GM23338 (cell line): ENCODE measurements at regions not wholly inside any gene's neighbourhood (a gene's known extent, or its start where the extent isn't known, plus 50 kb on each side); places are given as distances from the start of the nearest gene placed in this dataset.

Experiments used
- ATAC-seq: fragments of 200-7000 bp; cut with Tn5 transposase; 3 replicates; pipeline ENCODE4 v1.9.1; 2020
- DNase-seq: peaks from one replicate; pipeline ENCODE4 v3.0.0-alpha.2; 2015; ENCODE audit warnings: low spot score
- H2AFZ ChIP-seq: fragments of 200-600 bp; sonication (generic); 2 replicates; pipeline ENCODE4 v1.8.0; 2016; ENCODE audit warnings: antibody characterized with exemption, mild to moderate bottlenecking, moderate library complexity
- H3F3A ChIP-seq: fragments of 200-600 bp; sonication (generic); replicated peaks from 2 replicates; pipeline ENCODE4 v1.8.0; 2017; ENCODE audit warnings: antibody characterized with exemption, mixed run types, low read depth
- H3K27ac ChIP-seq: fragments of 200-600 bp; sonication (generic); 2 replicates; pipeline ENCODE4 v1.6.1; 2016; ENCODE audit warnings: low read depth
- H3K27me3 ChIP-seq: fragments of 200-600 bp; sonication (generic); 2 replicates; pipeline ENCODE4 v1.8.0; 2016; ENCODE audit warnings: mild to moderate bottlenecking, mixed run types, moderate library complexity; ENCODE audit not compliant: insufficient read depth
- H3K36me3 ChIP-seq: fragments of 200-600 bp; sonication (generic); 2 replicates; pipeline ENCODE4 v1.8.0; 2016; ENCODE audit warnings: mild to moderate bottlenecking; ENCODE audit not compliant: insufficient read depth
- H3K4me1 ChIP-seq: fragments of 200-600 bp; sonication (generic); 2 replicates; pipeline ENCODE4 v1.8.0; 2016; ENCODE audit warnings: mild to moderate bottlenecking, moderate library complexity; ENCODE audit not compliant: insufficient read depth
- H3K4me2 ChIP-seq: fragments of 200-600 bp; sonication (generic); 2 replicates; pipeline ENCODE4 v1.7.1; 2017; ENCODE audit warnings: mixed run types
- H3K4me3 ChIP-seq: fragments of 200-600 bp; sonication (generic); 2 replicates; pipeline ENCODE4 v1.6.1; 2016; ENCODE audit warnings: mixed run types
- H3K79me2 ChIP-seq: fragments of 200-600 bp; sonication (generic); replicated peaks from 2 replicates; pipeline ENCODE4 v1.8.0; 2017; ENCODE audit warnings: mild to moderate bottlenecking; ENCODE audit not compliant: insufficient read depth
- H3K9me2 ChIP-seq: fragments of 200-600 bp; sonication (generic); 2 replicates; pipeline ENCODE4 v1.8.0; 2017; ENCODE audit not compliant: insufficient read depth
- H4K20me1 ChIP-seq: fragments of 200-600 bp; sonication (generic); replicated peaks from 2 replicates; pipeline ENCODE4 v1.8.0; 2017; ENCODE audit warnings: mild to moderate bottlenecking; ENCODE audit not compliant: insufficient read depth
- H3K27ac Mint-ChIP-seq: 2 replicates; pipeline ENCODE4 v1.8.0; 2020; ENCODE audit warnings: inconsistent platforms, mild to moderate bottlenecking, moderate library complexity, mixed read lengths
- H3K27me3 Mint-ChIP-seq: 3 replicates; pipeline ENCODE4 v1.8.0; 2022; ENCODE audit warnings: low read depth, mild to moderate bottlenecking, moderate library complexity, mixed read lengths, inconsistent platforms; ENCODE audit not compliant: insufficient read depth, poor library complexity
- H3K36me3 Mint-ChIP-seq: 3 replicates; pipeline ENCODE4 v1.8.0; 2021; ENCODE audit warnings: low read depth, mild to moderate bottlenecking, inconsistent platforms, moderate library complexity, mixed read lengths
- H3K4me1 Mint-ChIP-seq: 3 replicates; pipeline ENCODE4 v1.8.0; 2020; ENCODE audit warnings: mild to moderate bottlenecking, inconsistent platforms, mixed read lengths
- H3K4me3 Mint-ChIP-seq: 3 replicates; pipeline ENCODE4 v1.8.0; 2021; ENCODE audit warnings: moderate library complexity, mild to moderate bottlenecking, inconsistent platforms, mixed read lengths
- H3K9me3 Mint-ChIP-seq: 3 replicates; pipeline ENCODE4 v1.8.0; 2020; ENCODE audit warnings: moderate library complexity, mild to moderate bottlenecking, inconsistent platforms, mixed read lengths
- CREB1 ChIP-seq: fragments of 250-450 bp; sonication (Bioruptor Pico); IDR thresholded peaks from 2 replicates; pipeline ENCODE4 v1.5.0; 2020; ENCODE audit warnings: low read depth, mild to moderate bottlenecking, moderate library complexity
- EZH2phosphoT487 ChIP-seq: fragments of 200-600 bp; sonication (generic); IDR thresholded peaks from one replicate; pipeline ENCODE4 v1.8.1; 2018; ENCODE audit warnings: antibody characterized with exemption; ENCODE audit not compliant: unreplicated experiment
- JUNB ChIP-seq: IDR thresholded peaks from one replicate; pipeline ENCODE4 v1.6.1; 2016; ENCODE audit warnings: antibody characterized with exemption; ENCODE audit not compliant: unreplicated experiment
- REST ChIP-seq: IDR thresholded peaks from one replicate; pipeline ENCODE4 v1.6.1; 2018; ENCODE audit warnings: antibody characterized with exemption; ENCODE audit not compliant: unreplicated experiment
- STAT1 ChIP-seq: IDR thresholded peaks from one replicate; pipeline ENCODE4 v1.6.1; 2016; ENCODE audit warnings: antibody characterized with exemption; ENCODE audit not compliant: unreplicated experiment
- ZNF462 ChIP-seq: fragments of 250-450 bp; sonication (Bioruptor Pico); IDR thresholded peaks from 2 replicates; pipeline ENCODE4 v1.5.0; 2020; ENCODE audit warnings: mild to moderate bottlenecking, moderate library complexity
- TF ChIP-seq, protein P1 (sequence below): IDR thresholded peaks from 2 replicates; pipeline ENCODE4 v1.6.1; 2016; ENCODE audit warnings: antibody characterized with exemption
- TF ChIP-seq, protein P2 (sequence below), 2 experiments: fragments of 200-600 bp in 1 of 2; sonication (generic) in 1 of 2; conservative IDR thresholded peaks; 2 replicates each; pipeline versions ENCODE4 v1.5.1 to v1.6.1; 2016 to 2017; ENCODE audit warnings: antibody characterized with exemption in 2 of 2, low read depth in 2 of 2, mild to moderate bottlenecking in 2 of 2, moderate library complexity in 1 of 2

GRCh38 chr15:62544446-62544845 lies 379.4 kb upstream of the C2CD4B start:
- Histone ChIP-seq H3K4me2 (no peak overlapping the region), H3K4me1 (no peaks in the 10 kb centered on the region), H3K36me3 (no peaks in the 10 kb centered on the region), H4K20me1 (no peaks in the 10 kb centered on the region), H3K27ac (no peak overlapping the region), H3K27me3 (no peaks in the 10 kb centered on the region), H3K79me2 (no peaks in the 10 kb centered on the region), H2AFZ (no peak overlapping the region), H3K9me2 (peaks cover 3% of the 10 kb centered on the region; the same call in 1 of the 2 replicates), H3K4me3 (no peak overlapping the region), H3F3A (no peaks in the 10 kb centered on the region)
- no peaks in the 10 kb centered on the region for H3K9me3 Mint-ChIP-seq
- no peak overlapping the region for H3K4me3 Mint-ChIP-seq
- peaks cover 2% of the 10 kb centered on the region for H3K27me3 Mint-ChIP-seq
- no peak overlapping the region for H3K27ac Mint-ChIP-seq
- DNase-seq, result no peak
- TF ChIP-seq REST, result no peak
- no peak for ATAC-seq
- H3K36me3 Mint-ChIP-seq, result no peaks in the 10 kb centered on the region
- peaks cover 10% of the 10 kb centered on the region; the same call in 2 of the 3 replicates for H3K4me1 Mint-ChIP-seq

DNA sequence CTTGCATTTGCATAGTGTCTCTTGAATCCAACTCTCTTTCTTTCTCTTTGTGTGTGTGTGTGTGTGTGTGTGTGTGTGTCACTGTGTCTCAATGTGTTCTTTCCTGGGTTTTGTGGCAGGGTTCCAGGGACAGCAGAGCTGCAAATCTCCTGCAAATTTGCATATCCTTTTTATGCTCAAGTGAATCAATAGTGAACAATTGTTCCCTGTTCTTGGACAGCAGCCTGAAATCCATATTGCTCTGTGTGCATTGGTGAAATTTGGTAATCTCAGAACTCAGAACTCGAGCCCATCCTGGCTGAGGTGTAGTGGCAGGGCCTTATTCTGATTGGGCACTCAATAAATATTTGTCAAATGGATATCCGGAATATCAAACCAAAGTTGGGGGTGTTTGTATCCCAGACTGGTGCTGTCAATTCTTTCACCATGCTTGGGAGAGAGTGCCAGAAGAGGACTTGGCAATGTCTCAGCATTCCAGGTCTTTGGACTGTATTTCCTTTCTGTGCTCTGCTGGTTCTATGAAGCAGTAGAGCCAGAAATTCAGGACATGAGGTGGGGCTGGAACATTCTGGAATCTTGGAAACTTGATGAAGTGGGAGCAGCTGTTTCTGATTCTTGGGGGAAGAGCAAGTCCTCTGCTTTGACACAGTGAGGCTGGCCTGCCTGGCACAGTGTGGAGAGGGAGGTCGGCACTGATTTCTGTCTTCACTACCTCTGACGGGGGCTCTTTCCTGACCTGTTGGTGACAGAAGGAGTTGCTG lies 380.6 kb upstream of the C2CD4B start:
- H3K79me2 ChIP-seq, result no peaks in the 10 kb centered on the region
- no peak overlapping the region for H3K27ac Mint-ChIP-seq
- H3K4me3 Mint-ChIP-seq, result no peak overlapping the region
- no peaks in the 10 kb centered on the region for H4K20me1 ChIP-seq
- no peaks in the 10 kb centered on the region for H3K36me3 ChIP-seq
- H3K27me3 Mint-ChIP-seq, result peaks cover 2% of the 10 kb centered on the region
- ATAC-seq (no peak), DNase-seq (no peak)
- H2AFZ ChIP-seq, result no peak overlapping the region
- peak overlapping the region; percentile 50; the same call in 1 of the 2 replicates for H3K27ac ChIP-seq
- no peaks in the 10 kb centered on the region for H3F3A ChIP-seq
- H3K27me3 ChIP-seq, result no peaks in the 10 kb centered on the region
- no peak overlapping the region for H3K4me2 ChIP-seq
- no peaks in the 10 kb centered on the region for H3K4me1 ChIP-seq
- no peaks in the 10 kb centered on the region for H3K36me3 Mint-ChIP-seq
- peaks cover 10% of the 10 kb centered on the region; the same call in 2 of the 3 replicates for H3K4me1 Mint-ChIP-seq
- no peaks in the 10 kb centered on the region for H3K9me3 Mint-ChIP-seq
- peaks cover 3% of the 10 kb centered on the region; the same call in 1 of the 2 replicates for H3K9me2 ChIP-seq
- H3K4me3 ChIP-seq, result no peak overlapping the region
- TF ChIP-seq ZNF462 (CRISPR knock-in tag) (no peak), STAT1 (no peak), EZH2phosphoT487 (no peak), CREB1 (CRISPR knock-in tag) (no peak), JUNB (no peak)
- TF ChIP-seq, protein P1, sequence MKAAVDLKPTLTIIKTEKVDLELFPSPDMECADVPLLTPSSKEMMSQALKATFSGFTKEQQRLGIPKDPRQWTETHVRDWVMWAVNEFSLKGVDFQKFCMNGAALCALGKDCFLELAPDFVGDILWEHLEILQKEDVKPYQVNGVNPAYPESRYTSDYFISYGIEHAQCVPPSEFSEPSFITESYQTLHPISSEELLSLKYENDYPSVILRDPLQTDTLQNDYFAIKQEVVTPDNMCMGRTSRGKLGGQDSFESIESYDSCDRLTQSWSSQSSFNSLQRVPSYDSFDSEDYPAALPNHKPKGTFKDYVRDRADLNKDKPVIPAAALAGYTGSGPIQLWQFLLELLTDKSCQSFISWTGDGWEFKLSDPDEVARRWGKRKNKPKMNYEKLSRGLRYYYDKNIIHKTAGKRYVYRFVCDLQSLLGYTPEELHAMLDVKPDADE, result no peak
- TF ChIP-seq, protein P2, sequence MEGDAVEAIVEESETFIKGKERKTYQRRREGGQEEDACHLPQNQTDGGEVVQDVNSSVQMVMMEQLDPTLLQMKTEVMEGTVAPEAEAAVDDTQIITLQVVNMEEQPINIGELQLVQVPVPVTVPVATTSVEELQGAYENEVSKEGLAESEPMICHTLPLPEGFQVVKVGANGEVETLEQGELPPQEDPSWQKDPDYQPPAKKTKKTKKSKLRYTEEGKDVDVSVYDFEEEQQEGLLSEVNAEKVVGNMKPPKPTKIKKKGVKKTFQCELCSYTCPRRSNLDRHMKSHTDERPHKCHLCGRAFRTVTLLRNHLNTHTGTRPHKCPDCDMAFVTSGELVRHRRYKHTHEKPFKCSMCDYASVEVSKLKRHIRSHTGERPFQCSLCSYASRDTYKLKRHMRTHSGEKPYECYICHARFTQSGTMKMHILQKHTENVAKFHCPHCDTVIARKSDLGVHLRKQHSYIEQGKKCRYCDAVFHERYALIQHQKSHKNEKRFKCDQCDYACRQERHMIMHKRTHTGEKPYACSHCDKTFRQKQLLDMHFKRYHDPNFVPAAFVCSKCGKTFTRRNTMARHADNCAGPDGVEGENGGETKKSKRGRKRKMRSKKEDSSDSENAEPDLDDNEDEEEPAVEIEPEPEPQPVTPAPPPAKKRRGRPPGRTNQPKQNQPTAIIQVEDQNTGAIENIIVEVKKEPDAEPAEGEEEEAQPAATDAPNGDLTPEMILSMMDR (conservative IDR thresholded peaks at IDR 0.05; ENCODE audit: low read depth in 2 of 2), result no peak
